GM18858 (cell line): ENCODE measurements at regions not wholly inside any gene's neighbourhood (a gene's known extent, or its start where the extent isn't known, plus 50 kb on each side); places are given as distances from the start of the nearest gene placed in this dataset.
A peak's percentile ranks its signal among the peaks of the same experiment; 100 is the strongest.
"Not testable (repeated sequence)": the region's sequence is repeated elsewhere in the genome, so short reads cannot be mapped to it uniquely, and the experiment has no call there.

Experiments used
- ATAC-seq: cut with Tn5 transposase; IDR thresholded peaks from one replicate; pipeline ENCODE4 v1.9.1; 2021; ENCODE audit not compliant: unreplicated experiment

DNA sequence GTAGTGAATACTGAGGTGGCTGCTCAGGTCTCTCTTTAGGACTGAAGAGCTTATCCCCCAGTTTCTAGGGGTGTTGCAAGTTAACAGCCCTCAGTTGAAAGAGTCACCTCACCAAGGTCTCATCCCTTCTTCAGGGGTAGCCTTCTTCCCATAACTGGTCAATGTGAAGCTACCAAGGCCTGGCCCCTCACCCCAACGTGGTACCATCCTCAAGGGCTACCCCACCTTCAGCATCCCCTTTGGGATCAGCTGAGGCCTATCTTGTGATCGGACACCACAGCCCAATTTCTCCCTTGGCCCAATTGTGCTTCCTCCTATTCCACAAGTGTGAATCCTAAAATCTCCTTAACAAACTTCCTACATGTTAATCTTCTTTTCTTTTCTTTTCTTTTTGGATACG lies 289.5 kb upstream of the MKLN1 start:
- no peak for ATAC-seq

DNA sequence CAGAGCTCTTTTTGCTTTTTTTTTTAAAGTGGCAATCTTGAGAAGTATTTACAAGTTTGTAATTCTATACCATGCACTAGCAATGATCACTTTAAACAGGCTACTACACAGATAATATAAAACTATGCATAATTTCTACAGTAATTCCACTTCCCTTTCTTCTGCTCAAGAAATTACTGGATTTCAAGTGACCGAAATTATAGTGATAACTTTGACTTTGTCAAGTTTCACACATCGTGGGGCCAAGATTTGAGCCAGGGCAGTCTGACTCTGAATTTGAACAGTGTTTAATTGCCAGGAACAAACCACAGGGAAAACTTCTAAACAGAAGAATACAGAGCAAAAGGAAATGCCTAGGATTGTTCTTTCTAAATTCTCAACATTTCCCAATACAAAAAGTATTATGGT lies 288.3 kb upstream of the MKLN1 start:
- ATAC-seq, result no peak

DNA sequence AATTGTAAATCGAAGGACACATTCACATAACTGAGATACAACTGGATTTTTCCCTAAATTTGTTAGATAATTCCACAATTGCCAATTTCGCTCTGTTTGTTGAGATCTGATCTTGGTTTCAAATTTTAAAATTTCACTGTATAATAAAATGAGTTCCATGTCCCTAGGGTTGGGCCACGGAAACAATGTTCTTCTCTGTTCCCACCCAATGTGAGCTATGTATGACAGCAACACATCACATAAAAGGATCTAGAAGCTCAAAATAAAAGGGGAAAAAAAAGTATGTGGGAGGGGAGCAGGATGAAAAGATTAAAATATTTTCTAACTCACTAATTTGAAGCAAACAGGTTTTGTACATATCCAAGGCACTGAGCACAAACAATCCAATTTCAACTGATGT lies 287.8 kb upstream of the MKLN1 start:
- no peak for ATAC-seq

DNA sequence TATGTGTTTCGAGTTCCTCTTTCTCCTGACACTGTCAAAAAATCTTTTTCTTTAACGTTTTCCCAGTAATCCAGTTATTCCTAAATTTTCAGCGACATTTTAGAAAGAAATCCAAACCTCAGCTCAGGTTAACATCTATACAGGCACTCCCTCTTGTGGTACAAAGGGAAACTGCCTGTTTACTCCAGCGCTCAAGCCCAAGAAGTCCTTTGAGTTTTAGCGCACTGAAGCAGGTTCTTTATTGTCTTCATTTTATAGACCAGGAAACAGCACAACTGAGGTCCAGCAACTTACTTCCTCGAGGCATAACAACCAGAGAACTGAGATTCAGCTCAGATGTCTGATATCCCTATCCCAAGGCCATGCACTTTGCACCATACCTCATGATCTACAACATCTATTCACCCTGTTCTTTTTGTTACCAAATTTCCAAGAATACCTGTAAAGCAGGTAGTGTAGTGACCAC lies 287.2 kb upstream of the MKLN1 start:
- no peak for ATAC-seq

DNA sequence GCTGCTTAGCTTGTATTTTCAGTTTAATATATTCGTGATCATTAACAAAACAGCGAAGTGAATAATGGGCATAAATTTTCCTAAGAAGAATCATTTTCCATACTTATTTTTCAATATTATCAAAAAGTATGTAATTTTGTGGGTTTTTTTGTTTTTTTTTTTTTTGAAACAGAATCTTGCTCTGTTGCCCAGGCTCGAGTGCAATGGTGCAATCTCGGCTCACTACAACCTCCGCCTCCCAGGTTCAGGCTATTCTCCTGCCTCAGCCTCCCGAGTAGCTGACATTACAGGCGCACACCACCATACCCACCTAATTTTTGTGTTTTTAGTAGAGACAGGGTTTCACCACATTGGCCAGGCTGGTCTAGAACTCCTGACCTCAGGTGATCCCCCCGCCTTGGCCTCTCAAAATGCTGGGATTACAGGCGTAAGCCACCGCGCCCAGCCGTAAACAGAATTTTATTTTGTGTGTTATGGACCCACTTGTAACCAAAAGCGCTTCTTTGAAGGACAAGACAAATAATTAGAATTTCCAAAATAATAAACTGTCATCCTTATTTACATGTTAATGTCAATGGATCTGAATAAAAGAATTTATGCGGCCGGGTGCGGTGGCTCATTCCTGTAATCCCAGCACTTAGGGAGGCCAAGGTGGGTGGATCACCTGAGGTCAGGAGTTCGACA lies 286.5 kb upstream of the MKLN1 start:
- ATAC-seq, result not testable (repeated sequence)

DNA sequence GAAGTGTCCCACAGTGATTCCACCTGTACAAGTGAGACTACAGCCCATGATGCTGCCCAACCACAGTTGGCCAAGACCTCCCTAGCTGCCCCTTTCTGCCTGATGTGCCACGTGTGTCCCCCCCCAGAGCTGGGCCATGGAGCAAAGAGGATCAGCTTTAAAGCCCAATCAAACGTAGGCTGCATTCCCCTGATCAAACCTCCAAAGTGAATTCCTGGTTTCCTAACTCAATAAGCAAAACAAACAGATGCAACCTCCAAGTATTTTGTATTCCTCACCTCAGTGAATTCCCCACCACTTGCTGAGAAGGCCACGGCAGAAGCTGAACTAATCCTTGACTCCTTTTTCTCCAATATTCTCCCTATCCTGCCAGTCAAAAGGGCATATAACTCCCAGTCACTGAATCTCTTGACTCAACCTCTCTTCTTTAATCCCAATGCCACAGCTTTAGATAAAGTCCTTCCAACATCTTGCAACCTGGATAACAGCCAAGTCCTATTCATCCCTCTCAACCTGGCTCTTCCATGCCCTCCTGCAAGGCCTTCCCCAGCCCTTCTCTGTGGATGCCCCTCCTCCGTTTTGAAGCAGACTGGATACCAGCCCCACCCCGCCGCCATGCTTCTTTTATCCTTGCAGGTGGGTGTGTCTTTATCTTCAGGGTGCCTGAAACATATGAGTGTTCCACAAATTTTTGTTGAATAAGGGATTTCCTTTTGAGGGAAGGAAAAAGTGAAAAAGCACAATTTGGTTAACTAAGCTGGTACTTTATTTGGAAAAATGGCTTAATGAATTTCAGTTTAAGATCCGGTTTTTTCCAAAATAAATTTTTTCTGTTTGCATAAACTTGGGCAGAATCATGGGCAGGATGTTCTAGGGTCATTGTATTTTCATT lies 285.2 kb upstream of the MKLN1 start:
- ATAC-seq, result no peak

DNA sequence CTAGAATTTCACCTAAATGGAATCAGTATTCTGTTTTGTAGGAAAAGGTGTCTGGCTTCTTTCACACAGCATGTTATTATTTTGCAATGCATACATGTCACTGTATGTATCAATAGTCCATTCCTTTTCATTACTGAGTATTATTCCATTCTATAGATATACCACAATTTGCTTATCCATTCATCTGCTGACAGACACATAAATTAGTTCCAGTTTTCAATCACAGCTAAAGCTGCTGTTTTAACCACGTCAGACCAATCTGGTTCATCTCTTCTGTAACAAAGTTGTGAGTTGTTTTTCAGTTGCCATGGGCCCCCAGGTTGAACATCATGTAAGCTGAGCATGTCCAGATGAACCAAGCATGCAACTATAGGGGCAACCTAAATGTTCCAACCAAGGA lies 282.1 kb upstream of the MKLN1 start:
- no peak for ATAC-seq

DNA sequence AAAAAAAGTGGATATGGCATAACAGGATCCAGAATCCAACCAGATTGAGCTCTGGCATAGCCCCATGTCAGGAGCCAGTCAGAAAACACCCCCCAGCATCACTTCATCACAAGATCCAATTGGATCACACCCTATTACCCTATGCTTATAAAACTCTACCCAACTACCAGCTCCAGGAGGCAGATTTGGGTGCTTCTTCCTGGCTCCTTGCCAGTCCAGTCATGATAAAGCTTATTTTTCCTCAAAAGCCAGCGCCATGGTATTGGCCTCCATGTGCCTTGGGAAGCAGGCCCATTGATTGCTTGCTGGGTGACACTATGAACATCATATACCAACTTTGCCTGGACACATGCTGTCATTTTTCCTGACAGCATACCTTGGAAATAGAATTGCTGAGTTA lies 281.4 kb upstream of the MKLN1 start:
- no peak for ATAC-seq

DNA sequence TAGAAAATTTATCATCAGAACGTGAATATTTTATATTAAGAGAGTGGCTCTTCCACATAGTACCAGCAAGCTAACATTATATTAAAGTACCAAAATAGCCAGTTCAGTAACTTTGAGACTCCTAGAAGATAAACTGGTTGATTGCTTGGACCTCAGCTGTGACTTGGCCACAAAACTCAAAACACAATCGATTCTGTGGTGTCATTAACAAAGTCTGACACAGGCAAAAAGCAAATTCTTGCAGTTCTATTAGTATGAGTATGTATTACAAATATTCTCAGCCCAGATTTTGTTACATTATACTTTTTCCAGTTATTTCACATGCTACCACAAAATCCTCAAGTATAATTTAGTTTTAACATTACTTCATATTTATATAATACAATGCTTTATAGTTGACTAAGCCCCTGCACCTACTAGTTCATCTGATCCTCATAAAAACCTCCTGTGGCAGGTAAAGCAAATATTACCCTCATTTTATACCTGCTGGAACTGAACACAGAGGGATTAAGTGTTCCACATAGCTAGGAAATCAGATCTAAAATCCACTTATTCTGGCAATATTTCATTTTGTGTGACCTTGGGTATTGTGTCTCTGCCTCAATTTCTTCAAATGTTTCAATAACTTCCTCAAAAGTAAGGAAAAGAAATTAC lies 279.9 kb upstream of the MKLN1 start:
- ATAC-seq, result no peak

DNA sequence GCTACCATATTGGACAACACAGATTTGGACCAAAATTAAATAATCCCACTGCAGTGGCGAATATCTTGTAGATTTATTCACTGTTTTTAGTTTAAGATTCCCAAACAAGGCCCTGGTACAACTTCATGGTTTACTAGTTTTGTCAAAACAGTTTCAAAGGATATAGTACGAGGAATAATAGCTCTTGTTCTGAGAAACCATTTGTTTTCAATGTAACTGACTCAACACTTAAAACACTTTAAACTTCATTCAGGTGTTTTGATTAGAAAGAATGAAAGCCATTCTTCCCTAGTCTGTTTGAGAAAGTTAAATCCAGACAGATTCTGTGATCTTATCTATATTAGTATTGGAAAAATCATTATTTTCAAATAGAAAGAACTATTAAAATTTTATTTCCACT lies 276.4 kb upstream of the MKLN1 start:
- ATAC-seq, result no peak

DNA sequence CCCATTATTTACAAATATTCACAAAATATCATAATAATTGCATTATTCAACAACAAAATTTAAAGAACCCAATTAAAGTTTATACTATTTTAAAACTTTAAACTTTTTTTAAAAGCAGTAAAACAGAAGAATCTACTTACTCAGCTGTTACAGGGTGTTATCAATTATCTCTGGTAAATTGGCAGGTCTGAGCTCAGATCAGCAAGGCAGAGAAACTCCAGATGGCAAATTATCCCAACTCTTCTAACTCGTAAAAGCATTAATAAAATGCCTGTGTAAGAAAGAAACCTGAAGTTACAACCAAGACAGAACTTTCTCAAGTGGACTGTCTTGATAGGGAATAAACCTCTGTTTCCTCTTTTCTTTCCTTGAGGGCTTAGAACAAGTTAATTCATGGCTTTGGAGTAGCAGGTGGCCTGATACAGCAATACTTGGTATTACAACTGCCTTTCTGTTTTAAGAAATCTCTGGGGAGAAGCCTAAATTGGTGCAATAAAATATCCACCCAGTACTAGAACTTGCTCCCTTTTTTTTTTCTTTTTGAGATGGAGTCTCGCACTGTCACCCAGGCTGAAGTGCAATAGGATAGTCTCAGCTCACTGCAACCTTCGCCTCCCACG lies 275.3 kb upstream of the MKLN1 start:
- no peak for ATAC-seq

DNA sequence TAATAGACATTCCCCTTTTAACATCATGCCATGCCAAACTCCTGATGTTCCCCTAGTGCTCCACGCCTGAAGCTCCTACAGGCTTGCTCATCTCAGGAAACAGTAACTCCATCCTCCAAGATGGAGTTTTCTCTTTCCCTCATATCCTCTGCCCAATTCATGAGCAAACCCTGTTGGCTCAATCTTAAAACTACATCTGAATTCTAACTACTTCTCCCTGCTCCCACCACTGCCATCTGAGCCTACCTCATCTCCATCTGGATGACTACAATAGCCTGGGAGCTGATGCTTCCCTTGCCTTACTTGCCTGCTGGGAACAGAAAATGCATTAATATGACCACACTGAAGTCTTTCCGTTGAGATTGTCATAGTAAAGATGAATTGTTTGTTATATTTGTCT lies 271.7 kb upstream of the MKLN1 start:
- ATAC-seq, result no peak

DNA sequence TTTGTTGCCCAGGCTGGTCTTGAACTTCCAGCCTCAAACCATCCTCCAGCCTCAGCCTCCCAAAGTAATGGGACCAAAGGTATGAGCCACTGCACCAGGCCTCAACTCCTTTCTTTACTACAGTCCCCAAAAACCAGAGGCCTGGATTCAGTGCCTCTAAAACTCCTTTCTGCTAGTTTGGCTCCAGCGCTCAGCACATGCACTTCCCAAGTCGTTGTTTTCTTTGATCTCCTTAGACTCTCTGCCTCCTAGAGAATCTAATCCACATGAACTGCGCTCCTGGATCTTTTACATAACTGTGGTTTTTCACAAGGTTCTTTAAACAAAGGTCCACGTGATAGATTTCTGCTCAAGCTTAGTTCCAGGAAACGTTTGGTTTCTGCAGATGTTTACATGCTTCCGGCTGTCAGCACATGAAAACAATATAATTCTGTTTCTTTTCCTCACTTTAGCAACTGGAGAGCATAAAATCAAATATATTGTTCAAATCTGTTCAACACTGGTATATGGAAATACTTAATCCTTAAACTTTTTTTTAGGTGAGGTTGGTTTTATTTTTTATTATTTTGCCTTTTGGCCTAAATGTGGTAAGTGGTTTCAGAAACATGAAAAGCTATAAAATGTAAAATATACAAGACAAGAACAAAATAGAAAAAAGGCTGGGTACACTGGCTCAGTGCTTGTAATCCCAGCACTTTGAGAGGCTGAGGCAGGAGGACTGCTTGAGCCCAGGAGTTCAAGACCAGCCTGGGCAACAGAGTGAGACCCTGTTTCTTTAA lies 270.5 kb upstream of the MKLN1 start:
- ATAC-seq, result peak; percentile 80

DNA sequence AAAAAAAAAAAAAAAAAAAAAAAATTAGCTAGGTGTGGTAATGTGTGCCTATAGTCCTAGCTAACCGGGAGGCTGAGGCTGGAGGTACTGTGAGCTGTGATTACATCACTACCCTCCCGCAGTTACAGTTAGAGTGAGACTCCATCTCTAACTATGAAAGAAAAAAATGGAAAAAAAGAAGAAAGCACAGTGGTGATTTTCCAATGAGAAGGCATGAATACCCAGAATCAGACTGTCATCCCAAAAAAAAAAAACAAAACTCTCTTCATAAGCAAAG lies 269.9 kb upstream of the MKLN1 start:
- ATAC-seq, result peak; percentile 25

DNA sequence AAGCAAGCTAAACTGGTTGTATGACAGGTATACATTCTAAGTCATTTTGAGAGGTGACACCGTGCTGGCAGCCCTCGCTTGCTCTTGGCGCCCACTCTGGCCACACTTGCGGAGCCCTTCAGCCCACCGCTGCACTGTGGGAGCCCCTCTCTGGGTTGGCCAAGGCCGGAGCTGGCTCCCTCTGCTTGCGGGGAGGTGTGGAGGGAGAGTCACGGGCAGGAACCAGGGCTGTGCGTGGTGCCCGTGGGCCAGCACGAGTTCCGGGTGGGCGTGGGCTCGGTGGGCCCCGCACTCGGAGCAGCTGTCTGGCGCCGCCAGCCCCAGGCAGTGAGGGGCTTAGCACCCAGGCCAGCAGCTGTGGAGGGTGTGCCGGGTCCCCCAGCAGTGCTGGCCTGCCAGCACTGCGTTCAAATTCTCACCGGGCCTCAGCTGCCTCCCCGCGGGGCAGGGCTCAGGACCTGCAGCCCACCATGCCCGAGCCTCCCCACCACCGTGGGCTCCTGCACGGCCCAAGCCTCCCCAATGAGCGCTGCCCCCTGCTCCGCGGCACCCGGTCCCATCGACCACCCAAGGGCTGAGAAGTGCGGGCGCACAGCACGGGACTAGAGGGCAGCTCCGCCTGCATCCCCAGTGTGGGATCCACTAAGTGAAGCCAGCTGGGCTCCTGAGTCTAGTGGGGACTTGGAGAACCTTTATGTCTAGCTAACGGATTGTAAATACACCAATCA lies 269.0 kb upstream of the MKLN1 start:
- not testable (repeated sequence) for ATAC-seq

DNA sequence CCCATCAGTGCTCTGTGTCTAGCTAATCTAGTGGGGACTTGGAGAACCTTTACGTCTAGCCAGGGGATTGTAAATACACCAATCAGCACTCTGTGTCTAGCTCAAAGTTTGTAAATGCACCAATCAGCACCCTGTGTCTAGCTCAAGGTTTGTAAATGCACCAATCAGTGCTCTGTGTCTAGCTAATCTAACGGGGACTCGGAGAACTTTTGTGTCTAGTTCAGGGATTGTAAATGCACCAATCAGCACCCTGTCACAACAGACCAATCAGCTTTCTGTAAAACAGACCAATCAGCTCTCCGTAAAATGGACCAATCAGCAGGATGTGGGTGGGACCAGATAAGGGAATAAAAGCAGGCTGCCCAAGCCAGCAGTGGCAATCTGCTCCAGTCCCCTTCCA lies 268.3 kb upstream of the MKLN1 start:
- ATAC-seq, result not testable (repeated sequence)

DNA sequence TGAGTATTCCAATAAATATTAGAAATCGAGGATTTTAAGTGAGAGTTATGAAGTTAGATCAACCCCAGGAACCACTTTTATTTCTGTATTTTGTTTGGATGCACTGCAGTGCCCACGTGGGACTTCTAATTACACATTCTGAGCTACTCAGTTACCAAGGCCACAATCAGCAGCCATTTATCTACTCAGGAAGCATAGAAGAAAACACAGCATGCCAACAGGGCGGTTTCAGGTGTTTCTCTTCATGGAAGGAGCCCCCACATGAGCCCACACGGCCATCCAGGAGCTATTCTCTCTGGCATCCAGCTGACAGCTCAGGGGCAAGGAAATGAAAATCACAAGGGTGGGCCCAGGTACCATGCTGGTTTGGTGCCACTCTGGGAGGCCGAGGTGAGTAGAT lies 266.5 kb upstream of the MKLN1 start:
- ATAC-seq, result no peak

DNA sequence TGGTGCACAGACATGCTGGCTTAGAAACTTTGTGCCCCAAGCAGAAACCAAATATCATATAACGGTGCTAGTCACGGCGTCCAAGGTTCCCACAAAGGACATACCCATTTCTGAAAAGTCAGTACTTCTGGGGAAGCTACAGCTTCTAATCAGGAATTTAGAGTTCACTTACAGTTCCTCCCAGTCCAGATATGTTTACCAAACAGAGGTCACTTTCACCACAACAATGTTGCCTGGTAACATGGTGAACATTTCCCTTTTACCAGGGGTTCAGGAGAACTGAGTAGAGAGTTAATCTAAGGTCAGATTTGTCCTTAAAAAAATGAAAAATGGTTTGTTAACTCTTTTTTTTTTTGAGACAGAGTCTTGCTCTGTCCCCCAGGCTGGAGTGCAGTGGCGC lies 265.9 kb upstream of the MKLN1 start:
- no peak for ATAC-seq

DNA sequence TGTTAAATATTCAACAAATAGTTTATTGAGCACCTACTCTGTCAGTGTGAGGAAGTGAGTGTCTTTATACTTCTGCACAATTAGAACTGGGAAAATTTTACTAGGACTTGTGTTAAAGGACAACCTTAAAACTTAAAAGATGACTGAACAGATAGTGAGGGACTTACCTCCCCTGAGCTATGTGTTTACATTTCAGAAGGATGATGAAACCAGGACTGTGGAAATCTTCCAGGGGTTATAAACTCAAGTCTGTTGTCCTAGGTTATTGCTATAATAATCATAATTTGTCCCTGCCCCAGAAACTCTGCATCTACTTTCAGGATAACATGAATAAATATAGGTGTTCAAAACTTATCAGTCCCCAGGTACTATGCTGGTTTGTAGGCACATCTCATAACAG lies 261.0 kb upstream of the MKLN1 start:
- no peak for ATAC-seq

DNA sequence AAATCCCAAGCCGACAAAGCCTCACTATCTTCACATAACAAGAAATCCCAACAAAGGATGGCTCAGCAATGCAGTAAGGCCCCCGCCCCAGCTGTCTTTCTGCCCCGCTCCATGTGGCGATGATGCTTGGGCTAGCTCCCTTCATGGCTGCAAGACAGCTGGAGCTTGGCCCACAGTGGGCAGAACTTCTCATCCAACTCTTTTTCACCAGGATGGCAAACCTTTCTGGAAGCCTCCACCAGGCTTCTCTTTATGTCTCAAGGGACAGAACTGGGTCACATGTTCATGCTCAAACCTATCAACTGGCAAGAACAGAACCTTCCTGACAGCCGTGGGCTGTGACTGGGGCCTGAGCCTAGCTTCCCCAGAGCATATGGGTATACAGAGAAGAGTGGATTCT lies 260.5 kb upstream of the MKLN1 start:
- no peak for ATAC-seq
